ENCODE measurements at regions not wholly inside any gene's neighbourhood (a gene's known extent, or its start where the extent isn't known, plus 50 kb on each side); places are given as distances from the start of the nearest gene placed in this dataset.

DNA sequence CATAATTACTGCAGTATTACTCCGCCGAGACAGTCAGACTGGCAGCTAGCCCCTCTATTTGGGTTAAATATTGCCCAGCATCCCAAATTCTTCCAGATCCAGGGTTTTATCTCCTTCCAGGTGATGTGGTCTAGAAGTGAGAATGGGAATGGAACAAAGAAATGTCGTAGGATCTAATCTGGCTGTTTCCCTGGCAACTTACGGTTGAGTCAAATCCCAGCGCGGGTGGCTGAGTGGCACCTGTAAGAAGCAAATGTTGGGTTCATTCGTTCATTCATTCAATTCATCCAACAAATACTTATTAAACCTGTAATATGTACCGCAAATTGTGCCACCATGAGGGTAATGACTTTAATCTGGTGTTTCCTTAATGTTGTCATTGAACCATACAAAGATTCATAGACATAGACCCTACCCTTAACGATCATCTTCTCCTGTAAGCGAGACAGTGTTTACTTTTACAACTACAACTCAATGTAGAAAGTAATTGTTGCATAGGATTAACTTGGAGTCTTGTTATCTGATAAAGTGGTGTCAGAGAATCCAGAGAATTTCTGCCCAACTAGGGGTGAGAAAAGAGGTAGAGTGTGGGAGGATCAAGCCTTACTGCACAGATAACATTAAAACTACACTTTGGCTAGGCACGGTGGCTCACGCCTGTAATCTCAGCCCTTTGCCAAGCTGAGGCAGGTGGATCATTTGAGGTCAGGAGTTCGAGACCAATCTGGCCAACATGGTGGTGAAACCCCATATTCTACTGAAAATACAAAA is 91.3 kb upstream of the ADGRF1 start:
- Histone ChIP-seq H3K79me2 (ENCODE audit: control insufficient read depth, insufficient read depth, low read length) (no peaks in the 10 kb centered on the region), H3K27me3 (ENCODE audit: control insufficient read depth in 2 of 2, insufficient read depth in 2 of 2, low read length in 2 of 2) (no peaks in the 10 kb centered on the region), H2AFZ (ENCODE audit: low read depth, low read length) (no peak overlapping the region), H3K4me3 (replicated peaks in 1 of 3; ENCODE audit: insufficient read depth in 1 of 3, low read depth in 1 of 3, low read length in 3 of 3) (no peak overlapping the region), H3K9me3 (replicated peaks; ENCODE audit: control insufficient read depth, insufficient read depth, low read length) (no peaks in the 10 kb centered on the region), H3K36me3 (ENCODE audit: control insufficient read depth in 2 of 2, extremely low read depth in 1 of 2, insufficient read depth in 2 of 2, low read length in 2 of 2) (no peaks in the 10 kb centered on the region), H4K20me1 (replicated peaks; ENCODE audit: control insufficient read depth, extremely low read depth, insufficient read depth, low read length) (no peaks in the 10 kb centered on the region), H3K4me1 (ENCODE audit: control insufficient read depth, extremely low read depth, insufficient read depth, low read length) (peaks cover 26% of the 10 kb centered on the region), H3K9me1 (replicated peaks; ENCODE audit: control insufficient read depth, extremely low read depth, insufficient read depth, low read length) (no peaks in the 10 kb centered on the region), H3K4me2 (ENCODE audit: insufficient read depth, low read length) (no peak overlapping the region), H3K27ac (ENCODE audit: insufficient read depth, low read depth, low read length) (no peak overlapping the region), H3K9ac (replicated peaks; ENCODE audit: extremely low read depth, insufficient read depth, low read length) (no peak overlapping the region)
- TF ChIP-seq EZH2 (IDR thresholded peaks at IDR 0.05; ENCODE audit: borderline replicate concordance, low read depth, low read length, severe bottlenecking), result no peak
- TF ChIP-seq FOS (IDR thresholded peaks at IDR 0.05; ENCODE audit: borderline replicate concordance, insufficient read depth, low read length), result no peak
- no peak for TF ChIP-seq GATA2 (IDR thresholded peaks at IDR 0.05; ENCODE audit: insufficient read depth, insufficient read length, low read depth, low read length)
- TF ChIP-seq POLR2A (IDR thresholded peaks at IDR 0.05; ENCODE audit: low read depth, low read length), result no peak
- TF ChIP-seq POLR2AphosphoS5 (IDR thresholded peaks at IDR 0.05; ENCODE audit: insufficient read depth, low read depth, low read length), result no peak
- TF ChIP-seq, protein P1, sequence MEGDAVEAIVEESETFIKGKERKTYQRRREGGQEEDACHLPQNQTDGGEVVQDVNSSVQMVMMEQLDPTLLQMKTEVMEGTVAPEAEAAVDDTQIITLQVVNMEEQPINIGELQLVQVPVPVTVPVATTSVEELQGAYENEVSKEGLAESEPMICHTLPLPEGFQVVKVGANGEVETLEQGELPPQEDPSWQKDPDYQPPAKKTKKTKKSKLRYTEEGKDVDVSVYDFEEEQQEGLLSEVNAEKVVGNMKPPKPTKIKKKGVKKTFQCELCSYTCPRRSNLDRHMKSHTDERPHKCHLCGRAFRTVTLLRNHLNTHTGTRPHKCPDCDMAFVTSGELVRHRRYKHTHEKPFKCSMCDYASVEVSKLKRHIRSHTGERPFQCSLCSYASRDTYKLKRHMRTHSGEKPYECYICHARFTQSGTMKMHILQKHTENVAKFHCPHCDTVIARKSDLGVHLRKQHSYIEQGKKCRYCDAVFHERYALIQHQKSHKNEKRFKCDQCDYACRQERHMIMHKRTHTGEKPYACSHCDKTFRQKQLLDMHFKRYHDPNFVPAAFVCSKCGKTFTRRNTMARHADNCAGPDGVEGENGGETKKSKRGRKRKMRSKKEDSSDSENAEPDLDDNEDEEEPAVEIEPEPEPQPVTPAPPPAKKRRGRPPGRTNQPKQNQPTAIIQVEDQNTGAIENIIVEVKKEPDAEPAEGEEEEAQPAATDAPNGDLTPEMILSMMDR (IDR thresholded peaks at IDR 0.05; ENCODE audit: extremely low read depth in 1 of 2, insufficient read depth in 1 of 2, low read depth in 1 of 2, low read length in 2 of 2), result no peak
- no peak for TF ChIP-seq MYC (IDR thresholded peaks at IDR 0.05; ENCODE audit: low read depth, low read length)
- no peak for TF ChIP-seq JUN (IDR thresholded peaks at IDR 0.05; ENCODE audit: borderline replicate concordance, insufficient read depth, insufficient read length, low read depth)
- TF ChIP-seq, protein P2, sequence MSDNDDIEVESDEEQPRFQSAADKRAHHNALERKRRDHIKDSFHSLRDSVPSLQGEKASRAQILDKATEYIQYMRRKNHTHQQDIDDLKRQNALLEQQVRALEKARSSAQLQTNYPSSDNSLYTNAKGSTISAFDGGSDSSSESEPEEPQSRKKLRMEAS (IDR thresholded peaks at IDR 0.05; ENCODE audit: insufficient read depth, insufficient read length), result no peak
- dilution Hi-C loops (cut with MboI; ENCODE audit: extremely low pct_ligation_motif_present, low sequenced_read_pairs) (no loop called here), intact Hi-C loops (cut with micrococcal nuclease) (no loop called here)
- FAIRE-seq (no peak), DNase-seq (ENCODE audit: low read depth, low spot score) (no peak)
- POLR2A ChIA-PET, result no interaction called here
- BruUV-seq (replicated peaks), result no TSS peak
- CTCF ChIA-PET, result no interaction called here
